Neural cell (in vitro differentiated cells): ENCODE measurements at regions not wholly inside any gene's neighbourhood (a gene's known extent, or its start where the extent isn't known, plus 50 kb on each side); places are given as distances from the start of the nearest gene placed in this dataset.

ENCODE experiments used
- H2AFZ ChIP-seq: fragments of 200-600, 300-800 bp; sonication (generic), shearing (Covaris generic); 2 replicates; pipeline ENCODE4 v1.6.0; 2014; ENCODE audit warnings: low read depth, mild to moderate bottlenecking, antibody characterized with exemption, low read length, moderate library complexity
- H3F3A ChIP-seq: fragments of 200-600 bp; shearing (Covaris generic); 2 replicates; pipeline ENCODE4 v1.6.1; 2016; ENCODE audit warnings: mild to moderate bottlenecking, moderate library complexity, mixed read lengths, antibody characterized with exemption, low read length; ENCODE audit not compliant: insufficient read depth, poor library complexity, severe bottlenecking
- H3K27ac ChIP-seq: fragments of 200-600, 300-800 bp; sonication (generic), shearing (Covaris generic); 2 replicates; pipeline ENCODE4 v1.5.1; 2014; ENCODE audit warnings: mild to moderate bottlenecking, low read length, moderate library complexity
- H3K27me3 ChIP-seq: fragments of 300-800, 200-600 bp; sonication (generic), shearing (Covaris generic); 2 replicates; pipeline ENCODE4 v1.6.0; 2014; ENCODE audit warnings: mild to moderate bottlenecking, low read depth, low read length, moderate library complexity; ENCODE audit not compliant: insufficient read depth
- H3K36me3 ChIP-seq: fragments of 300-800, 200-600 bp; sonication (generic), shearing (Covaris generic); 2 replicates; pipeline ENCODE4 v1.5.1; 2014; ENCODE audit warnings: mild to moderate bottlenecking, antibody characterized with exemption, low read length, moderate library complexity; ENCODE audit not compliant: insufficient read depth
- H3K4me2 ChIP-seq: fragments of 300-800, 200-600 bp; sonication (generic), shearing (Covaris generic); 2 replicates; pipeline ENCODE4 v1.6.0; 2014; ENCODE audit warnings: mild to moderate bottlenecking, low read length
- H3K4me3 ChIP-seq: fragments of 300-800, 200-600 bp; sonication (generic), shearing (Covaris generic); 2 replicates; pipeline ENCODE4 v1.5.1; 2014; ENCODE audit warnings: mild to moderate bottlenecking, low read length, moderate library complexity
- H3K79me2 ChIP-seq: fragments of 200-600 bp; shearing (Covaris generic); replicated peaks from 2 replicates; pipeline ENCODE4 v1.6.0; 2014; ENCODE audit warnings: mild to moderate bottlenecking, low read length, moderate library complexity; ENCODE audit not compliant: insufficient read depth
- H3K9ac ChIP-seq: fragments of 300-800, 200-600 bp; sonication (generic), shearing (Covaris generic); 2 replicates; pipeline ENCODE4 v1.6.1; 2016; ENCODE audit warnings: mild to moderate bottlenecking, low read length, mixed read lengths
- H3K9me2 ChIP-seq: fragments of 200-600 bp; shearing (Covaris generic); 2 replicates; pipeline ENCODE4 v1.6.1; 2016; ENCODE audit warnings: mild to moderate bottlenecking, low read length, mixed read lengths; ENCODE audit not compliant: insufficient read depth
- H3K9me3 ChIP-seq: fragments of 200-600, 300-800 bp; sonication (generic), shearing (Covaris generic); 2 replicates; pipeline ENCODE4 v1.6.1; 2016; ENCODE audit warnings: mild to moderate bottlenecking, mixed run types, low read length, moderate library complexity, mixed read lengths
- H4K20me1 ChIP-seq: fragments of 200-600 bp; shearing (Covaris generic); 2 replicates; pipeline ENCODE4 v1.6.1; 2016; ENCODE audit warnings: mild to moderate bottlenecking, mixed run types; ENCODE audit not compliant: insufficient read depth
- EP300 ChIP-seq: fragments of 450-650 bp; conservative IDR thresholded peaks from 2 replicates; pipeline ENCODE4 v1.6.1; 2014; ENCODE audit warnings: antibody characterized with exemption, mild to moderate bottlenecking, moderate library complexity; ENCODE audit not compliant: poor library complexity, severe bottlenecking
- EZH2 ChIP-seq: fragments of 200-600, 300-800 bp; shearing (Covaris generic), sonication (generic); IDR thresholded peaks from 2 replicates; pipeline ENCODE4 v1.6.1; 2014; ENCODE audit warnings: antibody characterized with exemption, low read length, borderline replicate concordance, mild to moderate bottlenecking; ENCODE audit not compliant: insufficient read depth, poor library complexity, severe bottlenecking
- MXI1 ChIP-seq: fragments of 450-650 bp; conservative IDR thresholded peaks from 2 replicates; pipeline ENCODE4 v1.6.1; 2014; ENCODE audit warnings: antibody characterized with exemption, mild to moderate bottlenecking; ENCODE audit not compliant: poor library complexity, severe bottlenecking
- POLR2AphosphoS5 ChIP-seq: IDR thresholded peaks from 2 replicates; pipeline ENCODE4 v1.6.1; 2012
- RAD21 ChIP-seq: fragments of 450-650 bp; conservative IDR thresholded peaks from 2 replicates; pipeline ENCODE4 v1.6.1; 2014; ENCODE audit warnings: antibody characterized with exemption, mild to moderate bottlenecking, moderate library complexity
- SMC3 ChIP-seq: fragments of 450-650 bp; conservative IDR thresholded peaks from 2 replicates; pipeline ENCODE4 v1.6.1; 2014; ENCODE audit warnings: antibody characterized with exemption, mild to moderate bottlenecking, moderate library complexity; ENCODE audit not compliant: poor library complexity
- TAF1 ChIP-seq: IDR thresholded peaks from 2 replicates; pipeline ENCODE4 v1.6.1; 2012; ENCODE audit warnings: low read depth
- TF ChIP-seq, protein P1 (sequence below): IDR thresholded peaks from 2 replicates; pipeline ENCODE4 v1.6.1; 2012; ENCODE audit warnings: borderline replicate concordance
- TF ChIP-seq, protein P2 (sequence below): fragments of 450-650 bp; IDR thresholded peaks from 2 replicates; pipeline ENCODE4 v1.5.1; 2014; ENCODE audit warnings: antibody characterized with exemption, mild to moderate bottlenecking, moderate library complexity; ENCODE audit not compliant: poor library complexity, severe bottlenecking

DNA sequence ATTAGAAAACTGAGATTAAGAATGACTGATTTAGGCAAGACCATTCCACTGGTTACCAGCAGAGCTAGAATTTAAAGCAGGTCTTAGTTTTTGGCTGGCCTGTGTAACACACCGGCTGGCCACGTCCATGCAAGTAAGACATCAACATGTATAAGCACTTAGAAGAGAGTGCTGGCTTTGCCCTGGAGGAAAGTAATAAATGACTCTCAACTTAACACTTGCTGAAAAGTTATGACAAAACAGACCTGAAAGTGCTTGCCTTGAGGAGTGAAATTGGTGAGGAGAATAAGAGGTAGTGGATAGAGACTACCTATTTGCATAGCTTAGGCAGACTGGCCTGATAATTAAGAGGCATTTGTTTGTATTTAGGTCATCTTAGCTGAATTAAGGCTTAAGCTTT is 165.7 kb upstream of the KCNJ3 start:
- Histone ChIP-seq H3K9me2 (no peaks in the 10 kb centered on the region), H3K36me3 (no peaks in the 10 kb centered on the region), H3K79me2 (no peaks in the 10 kb centered on the region), H3K27ac (no peak overlapping the region), H4K20me1 (no peaks in the 10 kb centered on the region), H3K27me3 (no peaks in the 10 kb centered on the region), H3K4me3 (no peak overlapping the region), H3K4me2 (no peak overlapping the region), H3F3A (no peaks in the 10 kb centered on the region), H3K9ac (no peak overlapping the region), H2AFZ (no peak overlapping the region), H3K9me3 (no peaks in the 10 kb centered on the region)
- TF ChIP-seq SMC3 (no peak), EP300 (no peak), RAD21 (no peak), TAF1 (no peak), MXI1 (no peak), POLR2AphosphoS5 (no peak), EZH2 (no peak)
- TF ChIP-seq, protein P1, sequence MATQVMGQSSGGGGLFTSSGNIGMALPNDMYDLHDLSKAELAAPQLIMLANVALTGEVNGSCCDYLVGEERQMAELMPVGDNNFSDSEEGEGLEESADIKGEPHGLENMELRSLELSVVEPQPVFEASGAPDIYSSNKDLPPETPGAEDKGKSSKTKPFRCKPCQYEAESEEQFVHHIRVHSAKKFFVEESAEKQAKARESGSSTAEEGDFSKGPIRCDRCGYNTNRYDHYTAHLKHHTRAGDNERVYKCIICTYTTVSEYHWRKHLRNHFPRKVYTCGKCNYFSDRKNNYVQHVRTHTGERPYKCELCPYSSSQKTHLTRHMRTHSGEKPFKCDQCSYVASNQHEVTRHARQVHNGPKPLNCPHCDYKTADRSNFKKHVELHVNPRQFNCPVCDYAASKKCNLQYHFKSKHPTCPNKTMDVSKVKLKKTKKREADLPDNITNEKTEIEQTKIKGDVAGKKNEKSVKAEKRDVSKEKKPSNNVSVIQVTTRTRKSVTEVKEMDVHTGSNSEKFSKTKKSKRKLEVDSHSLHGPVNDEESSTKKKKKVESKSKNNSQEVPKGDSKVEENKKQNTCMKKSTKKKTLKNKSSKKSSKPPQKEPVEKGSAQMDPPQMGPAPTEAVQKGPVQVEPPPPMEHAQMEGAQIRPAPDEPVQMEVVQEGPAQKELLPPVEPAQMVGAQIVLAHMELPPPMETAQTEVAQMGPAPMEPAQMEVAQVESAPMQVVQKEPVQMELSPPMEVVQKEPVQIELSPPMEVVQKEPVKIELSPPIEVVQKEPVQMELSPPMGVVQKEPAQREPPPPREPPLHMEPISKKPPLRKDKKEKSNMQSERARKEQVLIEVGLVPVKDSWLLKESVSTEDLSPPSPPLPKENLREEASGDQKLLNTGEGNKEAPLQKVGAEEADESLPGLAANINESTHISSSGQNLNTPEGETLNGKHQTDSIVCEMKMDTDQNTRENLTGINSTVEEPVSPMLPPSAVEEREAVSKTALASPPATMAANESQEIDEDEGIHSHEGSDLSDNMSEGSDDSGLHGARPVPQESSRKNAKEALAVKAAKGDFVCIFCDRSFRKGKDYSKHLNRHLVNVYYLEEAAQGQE = no peak
- TF ChIP-seq, protein P2, sequence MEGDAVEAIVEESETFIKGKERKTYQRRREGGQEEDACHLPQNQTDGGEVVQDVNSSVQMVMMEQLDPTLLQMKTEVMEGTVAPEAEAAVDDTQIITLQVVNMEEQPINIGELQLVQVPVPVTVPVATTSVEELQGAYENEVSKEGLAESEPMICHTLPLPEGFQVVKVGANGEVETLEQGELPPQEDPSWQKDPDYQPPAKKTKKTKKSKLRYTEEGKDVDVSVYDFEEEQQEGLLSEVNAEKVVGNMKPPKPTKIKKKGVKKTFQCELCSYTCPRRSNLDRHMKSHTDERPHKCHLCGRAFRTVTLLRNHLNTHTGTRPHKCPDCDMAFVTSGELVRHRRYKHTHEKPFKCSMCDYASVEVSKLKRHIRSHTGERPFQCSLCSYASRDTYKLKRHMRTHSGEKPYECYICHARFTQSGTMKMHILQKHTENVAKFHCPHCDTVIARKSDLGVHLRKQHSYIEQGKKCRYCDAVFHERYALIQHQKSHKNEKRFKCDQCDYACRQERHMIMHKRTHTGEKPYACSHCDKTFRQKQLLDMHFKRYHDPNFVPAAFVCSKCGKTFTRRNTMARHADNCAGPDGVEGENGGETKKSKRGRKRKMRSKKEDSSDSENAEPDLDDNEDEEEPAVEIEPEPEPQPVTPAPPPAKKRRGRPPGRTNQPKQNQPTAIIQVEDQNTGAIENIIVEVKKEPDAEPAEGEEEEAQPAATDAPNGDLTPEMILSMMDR = no peak

DNA sequence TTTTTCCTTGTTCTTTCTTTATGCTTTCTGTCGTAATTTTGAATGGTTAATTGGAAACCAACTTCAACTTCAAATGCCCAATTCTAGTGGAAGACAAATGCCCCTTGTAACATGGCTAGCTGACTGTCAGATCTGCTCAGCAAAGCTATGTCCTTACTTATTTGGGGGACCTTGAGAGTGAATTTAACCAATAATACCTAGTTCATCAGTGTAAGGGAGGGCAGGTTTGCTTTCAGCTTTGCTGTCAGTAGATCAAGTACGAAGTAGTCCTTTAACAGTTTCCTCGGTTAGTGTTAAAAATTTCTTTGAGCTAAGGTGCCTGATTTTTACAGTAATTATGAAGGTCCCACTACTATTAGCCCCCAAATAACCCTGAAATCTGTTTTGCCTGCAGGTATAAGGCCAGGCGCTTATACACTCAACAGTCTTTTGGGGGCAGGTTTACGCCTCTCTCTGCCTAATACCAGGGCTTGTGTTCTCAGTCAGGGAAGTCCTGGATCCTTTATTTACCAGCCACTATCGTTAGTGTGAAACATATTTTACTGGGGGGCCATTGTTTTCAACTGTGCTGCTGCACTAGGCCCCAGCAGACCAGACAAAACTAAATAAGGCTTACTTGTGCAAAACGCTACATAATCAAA is 165.1 kb upstream of the KCNJ3 start:
- Histone ChIP-seq H3K4me3 (no peak overlapping the region), H3K27me3 (no peaks in the 10 kb centered on the region), H3K36me3 (no peaks in the 10 kb centered on the region), H4K20me1 (no peaks in the 10 kb centered on the region), H3K9me3 (no peaks in the 10 kb centered on the region), H2AFZ (no peak overlapping the region), H3K79me2 (no peaks in the 10 kb centered on the region), H3K9ac (no peak overlapping the region), H3K9me2 (no peaks in the 10 kb centered on the region), H3K27ac (no peak overlapping the region), H3K4me2 (no peak overlapping the region), H3F3A (no peaks in the 10 kb centered on the region)
- TF ChIP-seq, protein P1 = no peak
